Thyroid gland (tissue), 4 donors: ENCODE measurements at regions not wholly inside any gene's neighbourhood (a gene's known extent, or its start where the extent isn't known, plus 50 kb on each side); places are given as distances from the start of the nearest gene placed in this dataset.

Source experiments
- POLR2A ChIP-seq, 2 donors: fragments of 450-650 bp; IDR thresholded peaks; one replicate each; pipeline ENCODE4 v1.6.1; 2017; ENCODE audit warnings: antibody characterized with exemption in 2 of 2, mild to moderate bottlenecking in 2 of 2, moderate library complexity in 1 of 2
- TF ChIP-seq, protein P1 (sequence below), 6 experiments: fragments of 200-600 bp in 3 of 6; fragments of 450-650 bp in 3 of 6; sonication (generic) in 3 of 6; IDR thresholded peaks; one replicate each; pipeline ENCODE4 v1.5.1; 2016 to 2019; ENCODE audit warnings: antibody characterized with exemption in 6 of 6, mild to moderate bottlenecking in 2 of 6, inconsistent platforms in 1 of 6, moderate library complexity in 1 of 6

- no peak for TF ChIP-seq POLR2A (IDR thresholded peaks at IDR 0.05)
- TF ChIP-seq, protein P1, sequence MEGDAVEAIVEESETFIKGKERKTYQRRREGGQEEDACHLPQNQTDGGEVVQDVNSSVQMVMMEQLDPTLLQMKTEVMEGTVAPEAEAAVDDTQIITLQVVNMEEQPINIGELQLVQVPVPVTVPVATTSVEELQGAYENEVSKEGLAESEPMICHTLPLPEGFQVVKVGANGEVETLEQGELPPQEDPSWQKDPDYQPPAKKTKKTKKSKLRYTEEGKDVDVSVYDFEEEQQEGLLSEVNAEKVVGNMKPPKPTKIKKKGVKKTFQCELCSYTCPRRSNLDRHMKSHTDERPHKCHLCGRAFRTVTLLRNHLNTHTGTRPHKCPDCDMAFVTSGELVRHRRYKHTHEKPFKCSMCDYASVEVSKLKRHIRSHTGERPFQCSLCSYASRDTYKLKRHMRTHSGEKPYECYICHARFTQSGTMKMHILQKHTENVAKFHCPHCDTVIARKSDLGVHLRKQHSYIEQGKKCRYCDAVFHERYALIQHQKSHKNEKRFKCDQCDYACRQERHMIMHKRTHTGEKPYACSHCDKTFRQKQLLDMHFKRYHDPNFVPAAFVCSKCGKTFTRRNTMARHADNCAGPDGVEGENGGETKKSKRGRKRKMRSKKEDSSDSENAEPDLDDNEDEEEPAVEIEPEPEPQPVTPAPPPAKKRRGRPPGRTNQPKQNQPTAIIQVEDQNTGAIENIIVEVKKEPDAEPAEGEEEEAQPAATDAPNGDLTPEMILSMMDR (IDR thresholded peaks at IDR 0.05): no peak
Measured at GRCh38 chr9:11443631-11444030, 830.8 kb upstream of the PTPRD start.
